H9 (cell line): ENCODE measurements at regions not wholly inside any gene's neighbourhood (a gene's known extent, or its start where the extent isn't known, plus 50 kb on each side); places are given as distances from the start of the nearest gene placed in this dataset.

Experiments
- DNase-seq: peaks from one replicate; pipeline ENCODE4 v3.0.0-alpha.2; 2017
- H2AFZ ChIP-seq: one replicate; pipeline ENCODE4 v1.6.1; 2013; ENCODE audit warnings: mild to moderate bottlenecking, low read length, control low read depth, moderate library complexity
- H2AK5ac ChIP-seq: 2 replicates; pipeline ENCODE4 v1.6.1; 2013; ENCODE audit warnings: low read length, control low read depth, mixed read lengths; ENCODE audit not compliant: insufficient read length
- H2BK120ac ChIP-seq: one replicate; pipeline ENCODE4 v1.6.1; 2013; ENCODE audit warnings: low read depth, mild to moderate bottlenecking, low read length, control low read depth, inconsistent platforms; ENCODE audit not compliant: poor library complexity, severe bottlenecking
- H2BK12ac ChIP-seq: 2 replicates; pipeline ENCODE4 v1.6.1; 2013; ENCODE audit warnings: low read length, control low read depth, mixed read lengths, low read depth; ENCODE audit not compliant: insufficient read length
- H2BK15ac ChIP-seq: 2 replicates; pipeline ENCODE4 v1.6.1; 2013; ENCODE audit warnings: low read depth, low read length, control low read depth
- H2BK20ac ChIP-seq: one replicate; pipeline ENCODE4 v1.6.1; 2013; ENCODE audit warnings: low read depth, mild to moderate bottlenecking, low read length, control low read depth, inconsistent platforms; ENCODE audit not compliant: poor library complexity, severe bottlenecking
- H2BK5ac ChIP-seq: 2 replicates; pipeline ENCODE4 v1.6.1; 2013; ENCODE audit warnings: low read length, control low read depth, mixed read lengths; ENCODE audit not compliant: insufficient read length
- H3K14ac ChIP-seq: 2 replicates; pipeline ENCODE4 v1.6.1; 2013; ENCODE audit warnings: low read length, control low read depth; ENCODE audit not compliant: insufficient read depth
- H3K18ac ChIP-seq: 2 replicates; pipeline ENCODE4 v1.6.1; 2013; ENCODE audit warnings: low read depth, mild to moderate bottlenecking, mixed read lengths, low read length, control low read depth; ENCODE audit not compliant: insufficient read length
- H3K23ac ChIP-seq: 2 replicates; pipeline ENCODE4 v1.6.1; 2013; ENCODE audit warnings: low read length, control low read depth, mixed read lengths, low read depth; ENCODE audit not compliant: insufficient read length
- H3K23me2 ChIP-seq: 2 replicates; pipeline ENCODE4 v1.6.1; 2013; ENCODE audit warnings: low read depth, mild to moderate bottlenecking, mixed read lengths, low read length, control low read depth; ENCODE audit not compliant: insufficient read length, poor library complexity, severe bottlenecking
- H3K27ac ChIP-seq: 2 replicates; pipeline ENCODE4 v1.5.1; 2013; ENCODE audit warnings: low read length, control low read depth, mixed read lengths, low read depth; ENCODE audit not compliant: insufficient read length
- H3K27me3 ChIP-seq: 2 replicates; pipeline ENCODE4 v1.6.1; 2013; ENCODE audit warnings: low read length, control low read depth, inconsistent platforms; ENCODE audit not compliant: insufficient read depth
- H3K4ac ChIP-seq: 2 replicates; pipeline ENCODE4 v1.6.1; 2013; ENCODE audit warnings: low read depth, mild to moderate bottlenecking, control low read depth, inconsistent platforms, low read length, moderate library complexity
- H3K4me1 ChIP-seq: 2 replicates; pipeline ENCODE4 v1.6.1; 2013; ENCODE audit warnings: low read length, control low read depth, inconsistent platforms; ENCODE audit not compliant: insufficient read depth
- H3K4me2 ChIP-seq: 2 replicates; pipeline ENCODE4 v1.6.1; 2013; ENCODE audit warnings: low read length, control low read depth, mixed read lengths; ENCODE audit not compliant: insufficient read length, insufficient read depth
- H3K56ac ChIP-seq: 2 replicates; pipeline ENCODE4 v1.6.1; 2013; ENCODE audit warnings: low read depth, mild to moderate bottlenecking, mixed read lengths, low read length, control low read depth; ENCODE audit not compliant: insufficient read length
- H3K79me1 ChIP-seq: 2 replicates; pipeline ENCODE4 v1.6.1; 2013; ENCODE audit warnings: low read depth, mild to moderate bottlenecking, moderate library complexity, low read length, control low read depth, inconsistent platforms; ENCODE audit not compliant: insufficient read depth, poor library complexity, severe bottlenecking
- H3K79me2 ChIP-seq: 2 replicates; pipeline ENCODE4 v1.6.1; 2013; ENCODE audit warnings: low read length, control low read depth, inconsistent platforms; ENCODE audit not compliant: insufficient read depth
- H3K9ac ChIP-seq: 2 replicates; pipeline ENCODE4 v1.6.1; 2013; ENCODE audit warnings: low read length, control low read depth, mixed read lengths; ENCODE audit not compliant: insufficient read length; ENCODE audit errors: extremely low read depth
- H3K9me3 ChIP-seq: one replicate; pipeline ENCODE4 v1.6.1; 2013; ENCODE audit warnings: low read depth, low read length, inconsistent platforms; ENCODE audit not compliant: control insufficient read depth
- H3T11ph ChIP-seq: one replicate; pipeline ENCODE4 v1.6.1; 2013; ENCODE audit warnings: mild to moderate bottlenecking, low read length, control low read depth, inconsistent platforms
- H4K20me1 ChIP-seq: one replicate; pipeline ENCODE4 v1.6.1; 2013; ENCODE audit not compliant: control insufficient read depth, insufficient read length, insufficient read depth
- H4K5ac ChIP-seq: 2 replicates; pipeline ENCODE4 v1.6.1; 2013; ENCODE audit warnings: low read depth, mild to moderate bottlenecking, mixed read lengths, low read length, control low read depth; ENCODE audit not compliant: insufficient read length
- H4K8ac ChIP-seq: replicated peaks from 2 replicates; pipeline ENCODE4 v1.6.1; 2013; ENCODE audit warnings: low read length, control low read depth, mixed read lengths, low read depth; ENCODE audit not compliant: insufficient read length
- H4K91ac ChIP-seq: 2 replicates; pipeline ENCODE4 v1.6.1; 2013; ENCODE audit warnings: low read depth, mild to moderate bottlenecking, moderate library complexity, mixed read lengths, low read length, control low read depth; ENCODE audit not compliant: insufficient read length
- H3K27ac Mint-ChIP-seq, 3 experiments: 2 replicates in 2 of 3; 3 replicates in 1 of 3; pipeline ENCODE4 v1.8.0; 2020 to 2021; ENCODE audit warnings: mixed read lengths in 3 of 3, mild to moderate bottlenecking in 1 of 3, moderate library complexity in 1 of 3
- H3K27me3 Mint-ChIP-seq: 2 replicates; pipeline ENCODE4 v1.8.0; 2021; ENCODE audit warnings: low read depth, mild to moderate bottlenecking, moderate library complexity, mixed read lengths
- H3K36me3 Mint-ChIP-seq, 3 experiments: 2 replicates in 2 of 3; 3 replicates in 1 of 3; pipeline ENCODE4 v1.8.0; 2020 to 2021; ENCODE audit warnings: low read depth in 3 of 3, mixed read lengths in 3 of 3; ENCODE audit not compliant: insufficient read depth in 1 of 3
- H3K4me1 Mint-ChIP-seq, 2 experiments: 2 replicates each; pipeline ENCODE4 v1.8.0; 2020; ENCODE audit warnings: mixed read lengths in 2 of 2
- H3K4me3 Mint-ChIP-seq, 2 experiments: 2 replicates in 1 of 2; 3 replicates in 1 of 2; pipeline ENCODE4 v1.8.0; 2020 to 2021; ENCODE audit warnings: mild to moderate bottlenecking in 2 of 2, mixed read lengths in 2 of 2, moderate library complexity in 1 of 2
- H3K9me3 Mint-ChIP-seq, 2 experiments: 2 replicates in 1 of 2; 3 replicates in 1 of 2; pipeline ENCODE4 v1.8.0; 2020; ENCODE audit warnings: mild to moderate bottlenecking in 2 of 2, mixed read lengths in 2 of 2, moderate library complexity in 1 of 2
- CTCF ChIP-seq: fragments of 200-600 bp; sonication (generic); conservative IDR thresholded peaks from 3 replicates; pipeline ENCODE4 v1.8.0; 2021; ENCODE audit warnings: antibody characterized with exemption, mild to moderate bottlenecking

GRCh38 chr7:66867198-66867790, 53.7 kb upstream of the TMEM248 start:
- no peaks in the 10 kb centered on the region for H3K9me3 ChIP-seq
- H2BK5ac ChIP-seq = no peak overlapping the region
- no peaks in the 10 kb centered on the region for H3K79me2 ChIP-seq
- H4K20me1 ChIP-seq = no peaks in the 10 kb centered on the region
- no peak overlapping the region for H3K18ac ChIP-seq
- H3K79me1 ChIP-seq = no peaks in the 10 kb centered on the region
- H2BK15ac ChIP-seq = no peak overlapping the region
- H4K5ac ChIP-seq = no peak overlapping the region
- no peak for TF ChIP-seq CTCF
- Mint-ChIP-seq H3K36me3 (peaks cover 4 to 13% (median 11%) of the 10 kb centered on the region in 3 experiments; a peak in 5 of 7 replicates), H3K4me3 (0 out of 5 replicates have a peak overlapping the region, but pooled peaks have one; percentile 0 to 2), H3K9me3 (no peaks in the 10 kb centered on the region), H3K4me1 (peaks cover 41 to 45% of the 10 kb centered on the region in 2 experiments), H3K27me3 (no peaks in the 10 kb centered on the region), H3K27ac (peak overlapping the region; percentile 56 to 92 (median 67); a peak in 5 of 7 replicates)
- H4K8ac ChIP-seq = no peak overlapping the region
- no peaks in the 10 kb centered on the region for H3K27me3 ChIP-seq
- no peaks in the 10 kb centered on the region for H3K23me2 ChIP-seq
- H2AK5ac ChIP-seq = no peak overlapping the region
- no peak overlapping the region for H3K9ac ChIP-seq
- no peak overlapping the region for H3K23ac ChIP-seq
- no peak for DNase-seq
- no peak overlapping the region for H4K91ac ChIP-seq
- H2BK12ac ChIP-seq = no peak overlapping the region
- H2AFZ ChIP-seq = no peak overlapping the region
- peak overlapping the region; percentile 19 for H3K4me2 ChIP-seq
- H3K14ac ChIP-seq = no peak overlapping the region
- no peak overlapping the region for H3T11ph ChIP-seq
- H2BK20ac ChIP-seq = no peak overlapping the region
- peaks cover 14% of the 10 kb centered on the region; the same call in 1 of the 2 replicates for H3K4me1 ChIP-seq
- no peak overlapping the region for H3K4ac ChIP-seq
- H3K56ac ChIP-seq = no peak overlapping the region
- no peak overlapping the region for H2BK120ac ChIP-seq
- H3K27ac ChIP-seq = no peak overlapping the region
